ENCODE measurements at regions not wholly inside any gene's neighbourhood (a gene's known extent, or its start where the extent isn't known, plus 50 kb on each side); places are given as distances from the start of the nearest gene placed in this dataset.

DNA sequence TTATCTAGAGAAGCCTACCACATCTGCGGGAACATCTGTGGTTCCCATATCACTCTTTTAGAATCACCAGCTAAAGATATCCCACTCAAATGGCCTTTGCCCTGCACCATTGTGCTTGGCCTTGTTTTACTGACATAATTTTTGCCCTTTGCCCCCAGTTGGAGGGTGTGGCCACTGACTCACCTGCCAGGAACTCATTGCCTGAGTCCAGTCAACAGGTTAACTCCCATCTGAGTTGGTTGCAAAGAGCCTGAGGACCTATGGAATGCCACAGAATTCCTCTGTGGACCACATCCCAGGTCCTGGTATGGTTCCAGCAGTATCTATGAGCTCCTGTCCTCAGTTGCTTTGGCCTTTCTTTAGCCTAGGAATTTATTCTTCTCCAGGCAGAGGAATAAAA lies 55.7 kb upstream of the PTGR2 start:
- FAIRE-seq (no peak), DNase-seq (peak in 2 of 6 donors; percentile 29 to 43), ATAC-seq (peak; percentile 38 to 86 (median 70))
- WGBS, 2 donors = 39 to 73% methylated on average over 1 of the region's 1 CpG
- intact Hi-C loops (cut with DNase I) = no loop called here
- TF ChIP-seq, protein P1, sequence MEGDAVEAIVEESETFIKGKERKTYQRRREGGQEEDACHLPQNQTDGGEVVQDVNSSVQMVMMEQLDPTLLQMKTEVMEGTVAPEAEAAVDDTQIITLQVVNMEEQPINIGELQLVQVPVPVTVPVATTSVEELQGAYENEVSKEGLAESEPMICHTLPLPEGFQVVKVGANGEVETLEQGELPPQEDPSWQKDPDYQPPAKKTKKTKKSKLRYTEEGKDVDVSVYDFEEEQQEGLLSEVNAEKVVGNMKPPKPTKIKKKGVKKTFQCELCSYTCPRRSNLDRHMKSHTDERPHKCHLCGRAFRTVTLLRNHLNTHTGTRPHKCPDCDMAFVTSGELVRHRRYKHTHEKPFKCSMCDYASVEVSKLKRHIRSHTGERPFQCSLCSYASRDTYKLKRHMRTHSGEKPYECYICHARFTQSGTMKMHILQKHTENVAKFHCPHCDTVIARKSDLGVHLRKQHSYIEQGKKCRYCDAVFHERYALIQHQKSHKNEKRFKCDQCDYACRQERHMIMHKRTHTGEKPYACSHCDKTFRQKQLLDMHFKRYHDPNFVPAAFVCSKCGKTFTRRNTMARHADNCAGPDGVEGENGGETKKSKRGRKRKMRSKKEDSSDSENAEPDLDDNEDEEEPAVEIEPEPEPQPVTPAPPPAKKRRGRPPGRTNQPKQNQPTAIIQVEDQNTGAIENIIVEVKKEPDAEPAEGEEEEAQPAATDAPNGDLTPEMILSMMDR (IDR thresholded peaks at IDR 0.05) = no peak
- H3K36me3 ChIP-seq = no peaks in the 10 kb centered on the region
- H3K27me3 ChIP-seq = no peaks in the 10 kb centered on the region
- H3K27ac ChIP-seq = no peak overlapping the region
- H3K9me3 ChIP-seq = no peaks in the 10 kb centered on the region
- H3K4me1 ChIP-seq = peaks cover 0 to 3% (median 3%) of the 10 kb centered on the region in 3 donors
- H3K4me3 ChIP-seq = no peak overlapping the region

DNA sequence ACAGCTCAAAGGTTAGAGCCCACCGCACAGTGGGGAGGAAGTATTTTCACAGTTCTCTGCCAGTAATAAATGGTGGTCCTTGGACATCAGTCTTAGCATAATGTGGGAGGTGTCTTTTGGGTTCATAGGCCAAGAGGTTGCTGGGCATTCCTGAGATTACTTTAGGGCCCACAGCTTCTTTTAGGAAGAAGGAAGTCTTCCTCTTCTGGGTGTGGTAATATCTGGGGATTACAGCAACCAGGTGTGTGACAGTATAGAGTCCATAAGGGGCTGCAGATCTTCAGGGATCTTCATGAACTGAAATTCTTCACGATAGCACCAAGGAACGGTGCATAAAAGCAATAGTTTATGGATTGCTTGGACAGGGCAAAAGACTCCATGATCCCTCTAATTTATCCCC lies 56.2 kb upstream of the PTGR2 start:
- ATAC-seq (no peak), FAIRE-seq (no peak), DNase-seq (no peak)
- Histone ChIP-seq H3K4me1 (peaks cover 0 to 3% (median 3%) of the 10 kb centered on the region in 3 donors), H3K27me3 (no peaks in the 10 kb centered on the region), H3K27ac (peak overlapping the region in 1 of 4 donors; percentile 62), H3K4me3 (no peak overlapping the region), H3K36me3 (no peaks in the 10 kb centered on the region), H3K9me3 (no peaks in the 10 kb centered on the region)
- intact Hi-C loops (cut with DNase I) = no loop called here
- TF ChIP-seq, protein P1 (IDR thresholded peaks at IDR 0.05) = no peak
- WGBS, 2 donors = 97 to 99% methylated on average over 3 of the region's 3 CpGs

DNA sequence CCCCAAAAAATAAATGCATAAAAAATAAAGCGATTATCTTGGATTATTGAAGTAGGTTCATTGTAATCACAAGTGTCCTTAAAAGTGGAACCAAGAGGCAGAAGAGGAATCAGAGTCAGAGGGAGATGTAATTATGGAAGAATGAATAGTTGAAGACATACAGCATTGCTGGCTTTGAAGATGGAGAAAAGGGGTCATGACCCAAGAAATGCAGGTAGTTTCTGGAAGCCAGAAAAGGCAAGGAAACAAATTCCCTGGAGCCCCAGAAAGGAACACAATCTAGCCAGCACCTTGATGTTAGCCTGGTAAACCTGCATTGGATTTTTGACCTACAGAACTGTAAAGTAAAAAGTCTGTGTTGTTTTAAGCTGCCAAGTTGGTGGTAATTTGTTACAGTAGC lies 57.5 kb upstream of the PTGR2 start:
- DNase-seq (no peak), FAIRE-seq (no peak), ATAC-seq (no peak)
- TF ChIP-seq, protein P1 (IDR thresholded peaks at IDR 0.05) = no peak
- no peak overlapping the region for H3K4me3 ChIP-seq
- intact Hi-C loops (cut with DNase I) = no loop called here
- H3K4me1 ChIP-seq = peaks cover 0 to 3% (median 3%) of the 10 kb centered on the region in 3 donors
- H3K27me3 ChIP-seq = no peaks in the 10 kb centered on the region
- H3K9me3 ChIP-seq = no peaks in the 10 kb centered on the region
- H3K27ac ChIP-seq = peak overlapping the region in 1 of 4 donors; percentile 62
- H3K36me3 ChIP-seq = no peaks in the 10 kb centered on the region
- 91 to 96% methylated on average over 1 of the region's 1 CpG for WGBS, 2 donors

DNA sequence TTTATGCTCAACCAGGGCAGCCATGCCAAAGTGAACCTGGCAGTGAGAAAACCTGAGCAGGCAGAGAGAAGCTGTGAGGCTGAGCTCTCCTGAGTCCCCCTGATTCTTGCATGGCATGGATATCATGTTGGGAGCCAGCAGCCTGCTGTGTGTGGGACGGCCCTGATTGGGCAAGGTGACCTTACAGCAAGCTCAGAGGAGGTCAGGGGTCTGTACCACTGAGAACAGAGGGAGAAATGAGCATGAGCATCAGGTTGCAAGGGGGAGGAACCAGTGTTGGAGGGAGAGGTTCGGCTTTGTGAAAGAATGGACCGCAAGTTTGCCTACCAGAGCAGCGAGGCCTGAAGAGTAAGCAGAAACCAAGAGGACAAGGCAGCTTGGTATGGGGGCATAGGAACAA lies 59.1 kb upstream of the PTGR2 start:
- 87 to 93% methylated on average over 4 of the region's 4 CpGs for WGBS, 2 donors
- ATAC-seq (no peak), FAIRE-seq (no peak), DNase-seq (no peak)
- intact Hi-C loops (cut with DNase I) = no loop called here
- TF ChIP-seq, protein P1 (IDR thresholded peaks at IDR 0.05) = no peak
- Histone ChIP-seq H3K9me3 (no peaks in the 10 kb centered on the region), H3K4me3 (no peak overlapping the region), H3K4me1 (peaks cover 3 to 7% (median 3%) of the 10 kb centered on the region in 3 donors), H3K36me3 (no peaks in the 10 kb centered on the region), H3K27ac (no peak overlapping the region), H3K27me3 (no peaks in the 10 kb centered on the region)

DNA sequence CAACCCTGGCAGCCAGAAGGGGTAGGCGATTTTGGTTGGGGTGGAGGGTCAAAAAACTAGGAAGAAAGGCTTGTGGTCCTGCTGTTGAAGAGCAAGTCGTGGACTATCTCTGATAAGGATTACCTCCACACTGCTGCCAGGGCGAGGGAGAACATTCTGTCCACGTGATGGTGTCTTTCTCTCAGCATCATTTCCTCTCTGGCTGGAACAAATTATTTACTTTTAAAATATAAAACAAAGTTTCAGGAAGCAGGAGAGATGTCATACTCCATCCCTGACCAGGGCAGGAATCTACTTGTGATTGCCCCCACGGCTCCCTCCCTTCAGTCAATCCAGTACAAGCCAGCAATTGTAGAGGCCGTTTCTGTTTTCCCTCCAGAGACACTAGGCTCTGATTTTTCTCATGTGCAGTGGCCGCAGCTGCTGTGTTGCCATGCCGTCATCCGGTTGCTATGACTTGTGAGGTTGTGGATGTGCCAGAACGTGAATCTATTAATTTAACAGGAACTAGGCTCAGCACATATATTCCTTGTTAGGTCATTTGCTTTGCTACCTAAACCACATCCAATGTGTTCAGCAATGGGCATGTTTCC lies 61.5 kb upstream of the PTGR2 start:
- no peak overlapping the region for H3K4me3 ChIP-seq

More for the DNA sequence above, 61.5 kb upstream of the PTGR2 start:
- Histone ChIP-seq H3K27me3 (no peaks in the 10 kb centered on the region), H3K9me3 (no peaks in the 10 kb centered on the region), H3K36me3 (no peaks in the 10 kb centered on the region), H3K27ac (peak overlapping the region in 1 of 4 donors; percentile 25), H3K4me1 (peaks cover 6 to 12% (median 7%) of the 10 kb centered on the region in 3 donors)
- TF ChIP-seq, protein P1 (IDR thresholded peaks at IDR 0.05) = no peak
- FAIRE-seq = no peak
- intact Hi-C loops (cut with DNase I) = no loop called here
- no peak for DNase-seq
- 71 to 76% methylated on average over 10 of the region's 10 CpGs for WGBS, 2 donors
- ATAC-seq = no peak

All from pancreas (tissue), 10 donors.